ENCODE measurements at regions not wholly inside any gene's neighbourhood (a gene's known extent, or its start where the extent isn't known, plus 50 kb on each side); places are given as distances from the start of the nearest gene placed in this dataset.

DNA sequence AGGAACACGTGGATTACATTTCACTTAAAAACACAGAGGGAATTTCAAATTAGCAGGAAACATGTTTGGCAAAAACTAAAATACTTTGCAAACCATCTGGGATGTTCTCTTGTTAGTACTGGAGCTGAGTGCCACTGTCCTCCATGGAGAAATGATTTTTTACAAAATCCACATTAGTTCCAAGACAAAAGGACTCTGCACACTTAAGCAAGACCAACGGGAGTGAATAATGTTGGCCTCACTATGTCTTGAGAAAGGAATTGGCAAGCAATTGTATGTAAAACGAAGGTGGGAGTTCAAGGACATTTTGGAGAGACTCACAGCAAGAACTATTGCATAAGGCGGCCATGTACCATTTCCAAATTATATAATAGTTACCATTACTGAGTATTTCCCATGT, 547.5 kb downstream of the EBF1 start:
- DNase-seq = no peak

DNA sequence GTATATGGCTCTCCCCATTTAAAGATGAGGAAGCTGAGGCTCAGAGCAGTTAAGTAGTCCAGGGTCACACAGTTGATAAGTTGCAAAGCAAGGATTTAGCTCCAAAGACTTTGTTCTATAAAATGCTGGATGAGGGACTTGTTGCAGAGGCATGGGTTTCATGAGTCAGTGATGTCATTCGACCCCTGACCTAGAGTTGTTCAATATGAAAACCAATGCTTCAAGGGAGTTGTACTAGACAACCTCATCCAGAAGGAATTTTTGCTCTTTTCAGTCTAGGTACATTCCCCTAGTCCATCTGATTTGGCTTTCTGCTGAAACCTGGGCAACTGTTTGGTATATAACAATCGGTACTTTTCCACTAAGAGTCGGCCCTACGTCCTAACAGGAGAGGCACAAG, 550.4 kb downstream of the EBF1 start:
- no peak for DNase-seq

DNA sequence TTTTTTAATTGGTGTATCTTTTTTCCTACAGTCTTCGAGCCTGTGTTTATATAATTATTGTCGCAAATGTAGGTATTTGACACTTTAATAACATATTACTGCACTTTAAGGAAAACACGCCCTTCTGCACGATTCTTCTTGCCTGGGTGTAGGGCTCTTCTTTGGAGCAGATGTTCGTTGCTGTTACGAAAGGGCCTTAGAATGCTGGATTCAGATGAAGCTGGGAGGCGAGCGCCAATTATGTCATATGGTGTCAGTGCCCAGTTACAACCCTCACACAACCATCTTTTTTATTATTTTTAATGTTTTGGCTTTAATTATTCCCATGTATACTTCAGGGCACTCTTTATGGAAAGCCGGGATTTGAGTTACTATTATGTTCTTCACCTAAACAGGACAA, 553.0 kb downstream of the EBF1 start:
- DNase-seq = no peak

DNA sequence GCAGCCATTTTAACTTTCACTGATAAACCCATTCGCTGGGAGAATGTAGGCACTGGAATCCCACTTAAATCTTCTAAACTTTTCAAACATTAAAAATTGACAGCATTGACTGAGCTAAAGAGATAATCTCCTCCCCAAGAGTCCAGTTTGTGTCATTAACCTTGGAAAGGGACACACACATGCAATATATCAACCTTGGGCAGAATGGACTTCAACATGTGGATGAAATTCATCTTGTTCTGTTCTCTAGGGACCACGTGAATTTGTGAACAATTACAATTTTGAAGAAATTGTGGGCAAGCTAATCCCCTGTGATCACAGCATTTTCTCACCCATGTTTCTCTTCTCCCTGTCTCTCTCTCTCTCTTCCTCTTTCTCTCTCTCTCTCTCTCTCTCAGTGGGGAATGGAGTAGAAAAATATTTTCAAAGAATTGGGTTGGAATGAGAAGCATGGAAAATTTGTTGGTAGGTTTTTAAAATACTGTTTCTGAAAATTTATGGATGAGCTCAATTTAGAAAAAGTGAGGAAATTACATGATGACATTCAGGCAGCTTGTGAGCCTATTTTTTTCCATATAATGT, 553.7 kb downstream of the EBF1 start:
- no peak for DNase-seq

DNA sequence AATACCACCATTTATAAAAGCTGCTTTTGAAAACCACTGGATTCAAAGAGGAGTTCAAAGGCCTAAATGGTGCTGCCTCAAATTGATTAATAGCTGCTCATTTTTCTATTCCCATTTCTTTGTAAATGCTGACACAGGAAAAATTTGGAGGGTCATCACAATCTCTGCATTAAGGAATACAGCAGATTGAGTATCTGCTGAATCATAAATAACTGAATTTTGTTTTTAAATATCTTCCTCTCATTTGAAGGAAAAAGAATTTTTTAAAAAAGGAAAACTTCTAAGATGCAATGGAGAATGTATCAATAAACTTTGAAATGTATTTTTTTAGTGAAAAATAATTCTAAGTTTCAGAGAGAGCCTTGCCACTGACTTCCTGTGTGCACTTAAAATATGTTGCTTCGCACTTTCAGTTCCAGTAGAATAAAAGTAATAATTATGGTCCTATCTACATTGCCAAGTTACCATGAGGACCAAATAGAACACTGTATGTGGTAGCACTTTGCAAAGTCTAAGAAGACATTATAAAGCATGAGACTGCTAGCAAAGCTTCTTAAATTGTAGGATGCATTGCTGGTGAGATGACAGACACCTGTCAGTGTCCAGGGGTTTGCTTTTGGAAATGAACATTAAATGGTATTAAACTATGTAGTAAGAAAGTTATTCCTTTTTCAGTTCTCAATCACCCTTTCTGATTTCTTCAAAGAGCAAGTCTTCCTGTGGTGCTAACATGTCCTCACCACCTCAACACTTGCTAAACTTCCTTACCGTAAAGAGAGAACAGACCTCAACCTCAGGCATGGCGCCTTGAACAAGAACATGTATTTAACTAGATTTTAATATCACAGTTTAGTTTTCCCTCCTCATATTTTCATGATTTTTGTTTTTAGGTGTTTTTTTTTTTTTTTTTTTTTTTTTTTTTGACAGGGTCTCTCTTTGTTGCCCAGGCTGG, 555.1 kb downstream of the EBF1 start:
- no peak for DNase-seq

DNA sequence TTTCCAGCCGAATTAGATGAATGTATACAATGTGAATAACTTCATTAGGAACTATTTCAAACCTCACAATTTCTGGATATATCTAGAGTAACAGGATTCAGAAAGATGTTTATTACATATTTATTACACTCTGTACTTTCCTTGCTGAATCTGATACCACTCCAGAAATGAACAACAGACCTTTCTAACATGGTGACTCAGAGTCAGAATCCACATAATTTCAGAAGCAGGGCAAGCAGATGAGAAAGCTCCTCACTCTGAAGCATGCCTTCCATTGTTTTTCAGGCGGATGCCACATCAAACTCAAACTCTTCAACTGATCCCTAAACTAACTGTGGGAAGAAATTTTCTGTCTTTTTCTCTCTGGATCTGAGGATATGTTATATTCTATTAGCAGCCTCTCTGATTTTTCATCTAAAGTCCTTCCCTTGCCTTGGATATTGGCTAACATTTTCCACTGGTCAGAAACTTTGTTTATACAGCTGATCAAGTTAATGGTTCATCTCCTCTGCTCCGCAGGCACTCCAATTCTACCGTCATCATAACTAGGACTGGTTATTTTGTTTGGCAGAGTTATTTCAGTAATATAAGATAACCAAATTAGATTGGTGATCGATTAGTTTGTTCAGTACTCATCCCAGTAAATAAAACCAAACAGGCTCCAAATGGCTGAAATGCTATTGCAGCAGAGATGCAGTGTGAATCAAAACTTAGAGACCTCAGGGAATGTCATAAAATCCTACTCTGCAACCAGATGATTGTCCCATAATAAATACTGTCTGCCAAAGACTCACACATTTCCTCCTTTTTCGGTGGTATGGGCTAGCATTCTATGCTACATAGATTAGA, 556.0 kb downstream of the EBF1 start:
- DNase-seq = no peak

DNA sequence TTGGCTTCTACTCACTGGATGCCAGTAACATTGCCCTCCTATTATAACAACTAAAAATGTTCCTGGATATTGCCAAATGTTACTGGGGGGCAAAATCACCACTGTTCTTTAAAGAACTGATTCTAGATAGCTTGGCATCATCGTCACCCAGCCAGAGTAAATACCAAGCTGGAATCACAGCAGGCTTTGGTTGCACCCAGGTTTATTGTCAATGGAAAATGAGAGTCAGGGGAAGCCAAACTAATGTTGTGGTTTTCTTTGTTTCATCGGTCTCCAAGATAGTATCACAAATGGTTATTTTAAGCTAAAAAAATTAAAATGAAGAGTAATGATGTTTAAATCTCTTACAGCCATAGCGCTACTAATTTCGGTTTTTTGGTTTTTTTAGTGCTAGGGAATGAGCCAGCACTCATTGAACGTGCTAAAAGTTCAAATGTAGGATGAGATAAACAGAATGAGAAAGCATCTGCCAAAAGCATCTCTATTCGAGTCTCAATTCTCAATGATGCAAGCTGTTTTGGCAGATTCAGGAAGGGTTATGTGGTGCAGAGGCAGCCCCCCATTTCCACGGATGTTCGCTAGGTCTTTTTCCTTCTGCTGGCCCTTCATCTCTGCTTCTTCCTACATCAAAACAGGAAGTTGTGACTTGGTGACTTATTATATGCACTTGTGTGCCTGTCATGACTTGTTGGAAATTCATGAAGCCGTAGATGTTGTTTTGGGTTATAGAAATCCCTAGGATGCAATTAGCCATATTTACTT, 558.0 kb downstream of the EBF1 start:
- no peak for DNase-seq

DNA sequence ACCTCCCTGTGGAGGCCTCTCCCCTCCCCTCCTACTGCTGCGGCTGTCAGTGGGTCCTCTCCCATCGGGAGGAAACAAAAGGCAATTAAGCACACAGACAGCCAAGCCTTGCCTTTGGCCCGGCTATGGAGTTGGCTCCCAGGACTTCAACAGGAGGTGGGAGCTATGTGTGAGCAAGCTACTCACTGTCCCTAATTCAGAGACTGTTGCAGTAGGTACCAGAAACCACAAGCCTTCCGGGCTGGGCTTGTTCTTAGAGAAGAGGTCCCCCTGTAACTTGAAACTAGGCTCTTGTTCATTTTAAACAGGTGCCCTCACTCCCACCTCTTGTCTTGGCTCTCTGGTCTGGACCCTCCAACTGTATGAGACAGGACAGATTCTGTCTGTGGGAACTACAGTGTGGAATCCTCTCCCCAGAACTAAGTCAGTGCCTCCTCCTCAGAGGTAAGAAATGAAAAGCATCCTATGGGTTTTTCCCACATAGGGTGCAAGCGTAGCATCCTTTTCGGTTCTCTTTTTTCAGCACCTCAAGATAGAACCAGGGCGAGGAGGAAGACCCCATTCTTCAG, 561.1 kb downstream of the EBF1 start:
- no peak for DNase-seq

DNA sequence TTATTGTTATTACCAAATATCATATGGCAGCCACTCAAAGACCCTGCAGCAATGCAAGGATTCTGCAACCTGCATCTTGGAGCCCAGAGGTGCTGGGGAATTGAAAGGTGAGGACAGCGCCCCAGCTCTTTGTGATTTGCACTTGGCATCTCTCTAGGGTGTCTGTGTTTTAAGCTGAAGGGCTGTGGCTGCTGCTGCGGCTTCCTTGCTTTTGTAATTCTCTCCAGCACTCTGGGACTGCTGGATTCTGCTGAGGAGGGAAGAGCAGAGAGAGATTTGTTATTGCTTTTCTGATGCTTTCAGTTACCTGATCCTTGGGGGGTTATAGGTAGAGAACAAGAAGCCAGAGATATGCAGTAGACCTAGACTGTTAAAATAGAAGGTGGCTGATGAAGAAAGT, 562.4 kb downstream of the EBF1 start:
- no peak for DNase-seq

DNA sequence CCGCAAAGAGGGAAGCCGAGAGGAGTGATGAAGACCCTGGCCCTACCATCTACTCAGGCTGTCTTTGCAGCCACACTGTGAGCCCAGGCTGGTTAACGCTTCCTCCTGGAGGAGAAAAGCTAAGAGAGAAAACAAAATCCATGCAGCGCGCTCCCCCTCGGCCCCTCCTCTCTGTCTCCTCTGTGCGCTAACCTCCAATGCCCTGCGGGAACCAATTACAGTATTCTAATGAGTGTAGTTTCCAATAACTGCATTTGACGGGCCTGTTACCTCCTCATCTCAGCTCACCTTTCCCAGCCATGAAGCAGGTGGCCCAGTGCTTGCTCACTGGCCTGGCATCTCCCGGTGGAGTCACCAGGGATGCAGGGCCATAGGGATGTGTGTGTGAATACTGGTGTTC, 565.5 kb downstream of the EBF1 start:
- DNase-seq = no peak

DNA sequence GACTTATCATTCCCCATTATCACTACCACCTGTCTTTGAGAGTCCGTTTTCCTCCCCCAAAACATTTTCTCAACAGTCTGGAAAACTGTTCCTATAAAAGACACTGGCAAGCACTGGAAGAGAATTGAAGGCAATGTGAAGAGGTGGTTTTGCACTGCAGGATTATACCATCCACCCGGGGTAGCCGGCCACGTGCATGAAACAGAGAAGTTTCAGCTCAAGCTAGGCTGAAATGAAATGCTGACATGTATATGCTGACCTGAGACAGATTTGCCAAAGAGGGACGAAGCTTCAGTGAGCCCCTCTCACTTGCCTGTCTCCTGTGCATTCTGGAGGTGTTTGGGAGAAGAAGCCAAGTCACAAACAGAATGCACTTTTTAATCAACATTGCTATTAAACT, 567.0 kb downstream of the EBF1 start:
- DNase-seq = no peak

DNA sequence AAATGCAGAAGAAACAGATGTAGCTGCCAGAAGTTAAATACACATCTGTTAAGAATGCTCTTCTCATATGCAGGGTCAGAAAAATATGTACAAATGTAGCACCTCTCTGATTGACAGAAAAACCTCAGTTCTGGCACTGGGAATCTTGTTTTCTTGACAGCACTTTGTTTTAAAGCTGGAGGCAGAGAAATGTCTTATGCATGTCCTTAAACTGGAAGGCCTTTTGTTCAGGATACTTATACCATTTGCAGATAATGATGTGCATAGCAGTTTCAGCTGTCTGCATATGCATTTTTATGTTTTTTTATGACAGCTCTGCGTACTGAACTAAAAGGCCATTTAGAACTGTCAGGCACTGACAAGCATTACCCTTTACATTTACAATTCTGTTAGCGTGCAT, 567.9 kb downstream of the EBF1 start:
- no peak for DNase-seq

DNA sequence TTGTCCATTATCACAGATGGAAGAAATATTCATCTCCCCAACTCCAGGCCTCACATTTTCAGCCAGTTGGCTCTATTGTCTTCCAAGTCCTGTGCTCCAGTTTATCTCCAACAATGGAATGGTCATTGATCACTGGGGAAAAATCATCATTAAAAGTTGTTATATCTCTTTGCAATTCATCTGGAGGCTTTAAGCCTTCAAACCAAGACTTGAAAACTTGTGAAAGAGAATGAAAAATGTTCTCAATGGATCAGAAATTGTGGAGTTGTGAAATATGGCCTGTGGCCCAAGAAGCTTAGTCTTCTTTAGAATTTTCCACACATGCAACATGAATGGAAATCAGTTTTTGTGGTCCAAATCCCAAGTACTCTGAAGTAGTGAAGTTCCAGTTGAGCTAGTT, 569.6 kb downstream of the EBF1 start:
- DNase-seq = no peak

DNA sequence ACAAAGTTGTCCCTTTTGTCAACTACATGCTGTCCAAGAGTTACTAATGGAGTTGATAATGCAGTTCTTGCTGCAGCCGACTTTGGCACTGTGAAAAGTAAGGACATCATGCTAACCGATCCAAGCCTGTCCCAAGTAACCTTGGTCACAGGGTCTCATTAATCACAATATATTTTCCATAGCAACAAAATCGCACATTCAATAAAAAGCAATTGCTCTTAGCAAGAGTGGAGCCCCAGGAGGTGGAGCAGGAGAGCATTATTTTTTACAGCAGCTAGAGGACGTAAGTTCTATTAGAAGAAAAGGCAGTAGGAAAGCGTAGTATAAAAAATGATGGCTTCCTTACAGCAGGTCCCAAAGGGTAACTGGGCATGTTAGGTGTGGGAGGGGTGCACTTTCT, 570.3 kb downstream of the EBF1 start:
- DNase-seq = no peak

DNA sequence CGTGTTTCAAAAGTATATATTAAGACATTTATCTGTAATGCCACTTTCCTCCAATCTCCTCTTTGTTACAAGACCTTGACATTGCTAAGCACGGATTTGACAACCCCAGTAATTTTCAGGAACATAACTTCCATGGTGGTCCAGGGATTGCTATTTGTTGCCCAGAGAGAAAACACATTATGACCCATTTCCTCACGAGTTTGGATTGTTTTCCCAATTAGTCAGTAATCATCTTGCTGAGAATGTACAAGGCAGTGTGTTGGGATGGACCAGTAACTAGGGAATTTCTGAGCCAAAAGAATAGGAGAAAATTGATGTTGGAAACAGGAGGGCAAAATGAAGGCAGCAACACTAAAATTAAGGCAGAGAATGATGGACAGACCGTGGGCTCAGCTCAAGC, 574.1 kb downstream of the EBF1 start:
- no peak for DNase-seq

DNA sequence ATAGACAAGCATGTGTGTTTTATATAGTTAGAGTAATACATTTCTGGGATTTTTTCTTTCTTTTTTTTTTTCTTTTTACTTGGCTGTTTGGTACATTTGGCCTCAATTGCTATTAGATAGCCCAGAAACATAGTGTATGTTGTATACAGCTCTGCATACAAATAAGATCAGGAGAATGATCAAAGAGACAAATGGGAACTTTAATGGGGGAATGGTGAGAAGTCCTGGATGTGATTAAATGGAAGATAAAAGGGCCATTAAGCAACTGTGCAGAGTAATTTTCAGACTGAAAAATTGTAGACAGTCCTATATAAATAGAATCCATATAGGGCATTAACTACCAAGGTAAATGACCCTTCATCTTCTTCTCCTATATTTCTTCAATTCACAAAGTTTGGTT, 575.6 kb downstream of the EBF1 start:
- DNase-seq = no peak

DNA sequence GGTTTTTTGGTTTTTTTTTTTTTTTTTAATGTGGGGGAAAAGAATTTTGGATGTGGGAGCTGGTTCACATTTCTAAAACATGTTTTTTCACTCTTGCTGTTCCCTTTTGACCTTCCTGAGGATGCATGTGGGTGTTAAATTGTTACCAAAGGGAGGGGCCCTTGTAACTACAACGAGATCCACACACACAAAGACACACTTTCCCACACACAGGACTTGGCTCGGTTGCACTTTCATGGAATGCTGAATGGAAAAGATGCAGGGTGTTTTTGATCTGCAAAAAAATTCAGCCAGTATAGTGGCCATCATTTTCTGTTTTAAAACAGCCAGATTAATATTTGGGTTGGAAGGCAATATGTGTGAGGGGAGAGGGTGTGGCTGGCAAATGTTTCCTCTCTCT, 576.9 kb downstream of the EBF1 start:
- DNase-seq = no peak

DNA sequence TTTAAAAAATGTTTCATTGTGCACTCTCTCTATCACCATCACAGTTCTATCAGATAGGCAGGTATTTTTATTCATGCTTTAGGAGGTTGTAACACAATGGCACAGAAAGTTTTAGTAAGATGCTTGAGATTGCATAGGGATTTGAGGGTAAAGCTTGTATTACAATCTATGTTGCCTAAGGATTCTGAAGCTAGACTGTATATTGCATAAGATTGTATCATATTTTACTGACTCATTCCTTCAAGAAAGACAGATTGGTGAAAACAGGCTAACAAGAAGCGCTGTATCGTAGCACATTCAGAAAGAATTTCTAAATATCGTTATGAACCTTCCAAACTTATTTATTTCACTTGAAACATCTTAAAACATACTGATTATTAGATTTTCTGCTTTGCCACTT, 577.7 kb downstream of the EBF1 start:
- no peak for DNase-seq

DNA sequence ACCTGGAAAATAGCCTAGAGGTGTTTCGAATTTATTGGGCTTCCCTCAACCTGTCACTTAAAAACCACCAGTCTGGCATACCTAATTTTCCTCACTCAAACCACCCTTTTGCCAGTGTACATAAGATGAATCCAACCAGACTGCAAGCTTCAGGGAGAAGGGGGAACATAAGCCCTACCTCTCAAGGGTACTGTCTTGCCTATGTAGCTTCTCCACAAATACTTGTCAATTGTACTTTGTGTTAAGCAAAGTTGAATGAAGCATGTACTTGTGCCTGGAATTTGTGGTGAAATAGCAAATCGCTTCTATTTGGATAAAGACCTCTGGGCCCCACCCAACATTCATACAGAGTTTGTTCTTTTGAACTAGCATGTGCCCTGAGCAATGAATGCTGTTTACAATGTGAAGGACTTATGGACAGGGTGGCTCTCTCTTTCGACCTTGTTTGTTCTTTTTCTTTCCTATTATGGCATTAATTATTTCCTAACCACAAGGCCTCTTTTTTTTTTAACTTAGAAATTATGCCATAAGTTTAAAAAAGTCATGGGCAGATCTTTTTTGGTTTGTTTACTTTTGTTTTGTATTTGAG, 580.2 kb downstream of the EBF1 start:
- no peak for DNase-seq

DNA sequence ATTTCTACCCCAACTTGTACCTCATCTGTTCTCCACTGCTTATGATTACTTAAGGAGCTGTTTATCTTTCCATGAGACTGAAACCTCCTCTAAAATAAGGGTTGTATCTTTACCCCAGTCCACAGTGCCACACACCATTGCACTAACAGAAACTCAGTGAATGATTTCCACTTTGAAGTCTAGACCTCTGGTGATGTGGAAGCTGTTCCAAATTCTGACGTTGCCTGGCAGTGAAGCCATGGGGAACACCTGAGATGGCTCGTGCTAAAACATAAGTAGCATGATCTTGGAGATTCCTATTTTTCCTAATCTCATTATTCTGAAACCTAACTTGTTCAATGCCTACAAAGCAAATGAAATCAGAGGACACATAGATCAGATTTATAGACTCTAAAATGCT, 583.2 kb downstream of the EBF1 start:
- DNase-seq = no peak

DNA sequence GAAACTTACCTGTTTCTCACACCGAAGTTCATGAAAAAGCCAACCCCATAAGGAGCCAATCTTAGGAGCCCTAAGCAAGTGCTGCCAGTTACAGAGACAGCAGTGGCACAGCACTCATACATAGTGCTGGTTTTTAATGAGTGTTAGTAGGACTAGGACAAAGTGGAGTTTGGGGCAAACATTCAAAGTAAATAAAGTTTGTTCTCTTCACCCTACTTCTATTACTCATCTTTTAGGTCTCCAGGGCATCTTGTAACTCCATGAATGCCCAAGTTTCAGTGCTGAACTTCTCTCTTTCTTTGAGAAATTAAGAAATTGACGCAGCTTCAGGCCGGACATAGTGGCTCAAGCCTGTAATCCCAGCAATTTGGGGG, 584.7 kb downstream of the EBF1 start:
- DNase-seq = no peak

DNA sequence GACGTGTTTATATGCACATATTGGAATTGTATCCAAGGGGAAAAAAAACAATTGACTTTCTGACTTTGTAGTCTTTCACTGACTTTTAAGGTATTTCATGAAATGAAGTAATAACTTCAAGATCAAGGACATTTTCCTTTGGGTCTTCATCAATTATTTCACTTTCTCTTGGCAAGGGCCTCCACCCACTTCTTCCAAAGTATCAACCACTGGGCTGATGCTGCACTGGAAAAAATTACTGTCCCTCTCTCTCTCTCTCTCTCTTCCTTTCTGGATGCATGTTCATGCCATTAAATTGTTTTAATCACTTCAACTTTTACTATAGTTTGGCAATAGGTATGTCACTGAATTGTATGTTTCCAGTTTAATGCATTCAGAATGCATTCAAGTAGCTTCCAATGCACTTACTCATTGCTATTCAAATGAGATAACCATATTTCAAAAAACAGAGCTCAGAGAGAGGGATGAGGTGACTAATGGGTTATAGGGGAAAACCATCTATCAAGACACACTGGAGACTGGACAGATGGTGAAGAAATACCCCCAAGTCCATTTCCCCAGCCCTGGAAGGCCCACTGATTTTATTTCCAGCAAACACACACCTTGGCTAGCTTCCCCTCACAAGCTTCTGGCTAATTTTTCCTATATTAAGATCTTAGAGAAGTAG, 585.3 kb downstream of the EBF1 start:
- DNase-seq = no peak
